ENCODE measurements at regions not wholly inside any gene's neighbourhood (a gene's known extent, or its start where the extent isn't known, plus 50 kb on each side); places are given as distances from the start of the nearest gene placed in this dataset.

- no peak for TF ChIP-seq TAF1 (IDR thresholded peaks at IDR 0.05; ENCODE audit: low read depth)
- no peak for TF ChIP-seq USF1 (IDR thresholded peaks at IDR 0.05)
- TF ChIP-seq YY1 (IDR thresholded peaks at IDR 0.05; ENCODE audit: low read depth): no peak
- TF ChIP-seq CEBPB (IDR thresholded peaks at IDR 0.05): no peak
- TF ChIP-seq ZBTB7A (IDR thresholded peaks at IDR 0.05; ENCODE audit: low read depth): no peak
- no peak for TF ChIP-seq EGR1 (IDR thresholded peaks at IDR 0.05)
- TF ChIP-seq CREB1 (IDR thresholded peaks at IDR 0.05; ENCODE audit: low read depth): no peak
- no peak for TF ChIP-seq TEAD4 (IDR thresholded peaks at IDR 0.05)
- no peak for TF ChIP-seq REST (IDR thresholded peaks at IDR 0.05; ENCODE audit: low read depth)
- no peak for TF ChIP-seq EP300 (IDR thresholded peaks at IDR 0.05; ENCODE audit: borderline replicate concordance)
- no peak for TF ChIP-seq RAD21 (IDR thresholded peaks at IDR 0.05; ENCODE audit: low read depth)
- no peak for TF ChIP-seq NFIC (IDR thresholded peaks at IDR 0.05)
- no peak for TF ChIP-seq MAX (IDR thresholded peaks at IDR 0.05)
- TF ChIP-seq FOXM1 (IDR thresholded peaks at IDR 0.05; ENCODE audit: borderline replicate concordance, low read depth): no peak
- TF ChIP-seq TCF12 (IDR thresholded peaks at IDR 0.05; ENCODE audit: low read depth): no peak
Measured at GRCh38 chr1:20416706-20417105, 69.3 kb downstream of the CAMK2N1 start.

GRCh38 chr1:20413776-20414140 is 72.3 kb downstream of the CAMK2N1 start:
- no peak for TF ChIP-seq YY1 (IDR thresholded peaks at IDR 0.05; ENCODE audit: low read depth)
- no peak for TF ChIP-seq EP300 (IDR thresholded peaks at IDR 0.05; ENCODE audit: borderline replicate concordance)
- TF ChIP-seq EGR1 (IDR thresholded peaks at IDR 0.05): no peak
- no peak for TF ChIP-seq CREB1 (IDR thresholded peaks at IDR 0.05; ENCODE audit: low read depth)
- no peak for TF ChIP-seq TEAD4 (IDR thresholded peaks at IDR 0.05)
- no peak for TF ChIP-seq TCF12 (IDR thresholded peaks at IDR 0.05; ENCODE audit: low read depth)
- no peak for TF ChIP-seq USF1 (IDR thresholded peaks at IDR 0.05)
- TF ChIP-seq REST (IDR thresholded peaks at IDR 0.05; ENCODE audit: low read depth): no peak
- no peak for TF ChIP-seq ZBTB7A (IDR thresholded peaks at IDR 0.05; ENCODE audit: low read depth)
- TF ChIP-seq FOXM1 (IDR thresholded peaks at IDR 0.05; ENCODE audit: borderline replicate concordance, low read depth): no peak
- TF ChIP-seq RAD21 (IDR thresholded peaks at IDR 0.05; ENCODE audit: low read depth): no peak
- no peak for TF ChIP-seq CEBPB (IDR thresholded peaks at IDR 0.05)
- TF ChIP-seq TAF1 (IDR thresholded peaks at IDR 0.05; ENCODE audit: low read depth): no peak

DNA sequence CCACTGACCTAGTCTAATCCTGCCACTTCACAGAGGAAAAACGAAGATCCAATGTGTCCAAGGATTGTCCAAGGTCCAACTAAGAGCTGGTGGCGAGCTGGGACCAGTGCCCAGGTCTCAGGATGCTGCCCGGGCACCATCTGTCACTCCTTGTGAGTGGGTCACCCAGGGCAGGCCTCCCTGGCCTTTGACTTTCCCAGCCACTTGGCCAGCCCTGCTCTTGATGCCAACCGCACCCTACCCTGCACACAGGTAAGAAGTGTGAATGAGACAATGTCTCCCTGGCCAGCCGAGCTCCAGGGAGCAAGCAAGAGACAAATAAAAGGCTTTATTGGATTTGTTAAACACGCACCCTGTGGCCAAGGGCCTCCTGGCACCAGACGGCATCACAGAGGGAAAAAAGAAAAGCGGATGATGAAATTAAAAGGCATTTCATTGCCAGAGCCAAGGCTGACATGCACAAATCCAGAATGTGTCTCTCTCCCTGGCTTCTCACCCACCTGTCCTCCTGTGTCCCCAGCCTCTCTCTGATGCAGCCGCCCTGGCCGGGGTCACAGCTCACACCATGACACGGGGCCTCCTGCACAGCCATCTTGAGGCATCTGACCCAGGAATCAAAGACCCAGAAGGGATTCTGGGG is 72.8 kb downstream of the CAMK2N1 start:
- TF ChIP-seq EP300 (IDR thresholded peaks at IDR 0.05; ENCODE audit: borderline replicate concordance) (no peak), TCF12 (IDR thresholded peaks at IDR 0.05; ENCODE audit: low read depth) (no peak), TEAD4 (IDR thresholded peaks at IDR 0.05) (no peak), USF1 (IDR thresholded peaks at IDR 0.05) (no peak), EGR1 (IDR thresholded peaks at IDR 0.05) (no peak), RAD21 (IDR thresholded peaks at IDR 0.05; ENCODE audit: low read depth) (no peak), TAF1 (IDR thresholded peaks at IDR 0.05; ENCODE audit: low read depth) (no peak), REST (IDR thresholded peaks at IDR 0.05; ENCODE audit: low read depth) (no peak), MAX (IDR thresholded peaks at IDR 0.05) (no peak), FOXM1 (IDR thresholded peaks at IDR 0.05; ENCODE audit: borderline replicate concordance, low read depth) (no peak), YY1 (IDR thresholded peaks at IDR 0.05; ENCODE audit: low read depth) (no peak), ZBTB7A (IDR thresholded peaks at IDR 0.05; ENCODE audit: low read depth) (no peak), CEBPB (IDR thresholded peaks at IDR 0.05) (no peak), NFIC (IDR thresholded peaks at IDR 0.05) (no peak), CREB1 (IDR thresholded peaks at IDR 0.05; ENCODE audit: low read depth) (no peak)

Measured in Ishikawa (cell line).